UCSD-AML1 (cell line): ENCODE measurements at regions not wholly inside any gene's neighbourhood (a gene's known extent, or its start where the extent isn't known, plus 50 kb on each side); places are given as distances from the start of the nearest gene placed in this dataset.
"Not testable (repeated sequence)": the region's sequence is repeated elsewhere in the genome, so short reads cannot be mapped to it uniquely, and the experiment has no call there.

Experiments
- DNase-seq: peaks from one replicate; lab custom pipeline; 2025; ENCODE audit not compliant: unreplicated experiment; lab: John Stamatoyannopoulos, UW

DNA sequence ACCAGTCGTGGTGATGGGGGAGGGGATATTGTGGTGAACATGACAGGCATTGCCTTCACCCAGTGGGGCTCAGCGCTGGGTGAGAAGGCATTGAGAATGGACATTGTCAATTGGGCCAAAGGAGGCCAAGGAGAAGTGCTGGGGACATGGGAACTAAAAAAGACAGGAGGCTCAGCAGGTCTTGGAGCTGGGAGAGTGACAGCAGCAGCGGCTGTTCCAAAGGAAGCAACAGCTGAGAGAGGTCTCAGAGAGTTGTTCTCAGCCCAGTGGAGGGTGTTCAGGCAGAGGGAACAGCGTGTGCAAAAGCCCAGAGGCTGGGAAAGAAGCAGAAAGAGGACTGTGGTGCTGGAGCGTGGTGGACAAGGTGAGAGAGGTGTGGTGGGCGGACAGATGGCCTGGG is 56.6 kb upstream of the ASNS start:
- DNase-seq, result not testable (repeated sequence)

DNA sequence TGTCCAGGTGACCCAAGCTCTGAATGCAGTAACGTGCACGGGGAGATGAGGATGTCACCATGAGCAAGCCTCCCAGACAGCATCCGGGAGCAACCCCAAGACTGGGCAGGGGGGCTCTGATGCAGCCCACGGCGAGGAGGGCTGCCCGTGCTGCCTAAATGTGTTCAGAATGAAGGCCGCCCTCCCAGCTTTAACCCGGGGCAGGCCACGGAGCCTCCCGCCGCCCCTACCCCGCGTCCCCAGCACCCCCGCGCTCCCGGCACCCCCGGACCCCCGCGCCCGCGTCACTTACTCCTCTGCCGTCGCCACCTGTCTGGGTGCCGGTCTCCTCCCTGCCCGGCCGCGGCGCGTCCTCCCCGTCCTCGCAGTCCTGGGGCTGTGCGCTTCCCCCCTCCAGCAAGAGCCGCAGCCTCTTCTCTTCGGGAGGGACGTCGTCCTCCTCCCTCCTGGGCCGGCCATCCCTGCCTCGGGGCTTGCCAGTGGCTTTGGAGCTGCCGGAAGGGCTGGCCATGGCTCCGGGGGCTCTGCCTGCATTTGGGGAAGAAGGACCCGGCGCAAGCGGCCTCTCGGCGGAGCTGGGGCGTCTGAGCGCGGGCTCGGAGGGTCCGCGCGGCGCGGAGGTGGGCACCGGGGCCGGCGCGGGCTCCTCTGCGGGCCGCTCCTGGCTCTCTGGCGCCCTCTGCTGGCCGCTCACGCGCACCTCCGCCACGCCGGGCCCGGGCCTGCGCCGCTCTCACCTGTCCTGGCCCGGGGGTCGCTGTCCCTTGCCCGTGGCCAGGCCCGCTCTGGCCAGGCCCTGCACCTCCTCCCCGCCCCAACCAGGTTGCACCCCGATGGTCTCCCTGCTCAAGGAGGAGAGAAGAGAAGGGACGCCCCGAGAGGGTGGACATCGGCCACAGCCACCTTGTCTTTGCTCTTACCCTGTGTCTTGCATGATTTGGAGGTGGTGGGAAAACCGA is 55.9 kb upstream of the ASNS start:
- peak; percentile 15 for DNase-seq
